ENCODE measurements at regions not wholly inside any gene's neighbourhood (a gene's known extent, or its start where the extent isn't known, plus 50 kb on each side); places are given as distances from the start of the nearest gene placed in this dataset.

GRCh38 chr3:88725440-88726165 is 381.8 kb upstream of the EPHA3 start:
- TF ChIP-seq POLR2AphosphoS5 (IDR thresholded peaks at IDR 0.05; ENCODE audit: low read depth, low read length) (no peak), TAF1 (IDR thresholded peaks at IDR 0.05; ENCODE audit: low read depth, low read length) (no peak), POLR2A (IDR thresholded peaks at IDR 0.05; ENCODE audit: low read depth, low read length) (no peak), POU2F2 (IDR thresholded peaks at IDR 0.05; ENCODE audit: low read depth, low read length) (no peak)

Data from GM12891 (cell line).